Lung (tissue), 11 donors: ENCODE measurements at regions not wholly inside any gene's neighbourhood (a gene's known extent, or its start where the extent isn't known, plus 50 kb on each side); places are given as distances from the start of the nearest gene placed in this dataset.
A peak's percentile ranks its signal among the peaks of the same experiment; 100 is the strongest.

Source experiments
- ATAC-seq: fragments of 200-7000 bp; cut with Tn5 transposase; one replicate; pipeline ENCODE4 v1.9.1; 2020; ENCODE audit warnings: moderate number of reproducible peaks; ENCODE audit not compliant: insufficient read depth, low FRiP score
- DNase-seq, 3 donors: peaks; one replicate each; pipeline ENCODE4 v3.0.0-alpha.2; 2013 to 2017
- H3K27ac ChIP-seq, 2 donors: one replicate each; pipeline ENCODE4 v1.5.1; 2013; ENCODE audit warnings: mild to moderate bottlenecking in 2 of 2, moderate library complexity in 2 of 2, control low read depth in 1 of 2, inconsistent platforms in 1 of 2, low read depth in 1 of 2, low read length in 1 of 2
- H3K27me3 ChIP-seq, 3 donors: one replicate each; pipeline ENCODE4 v1.5.1; 2013; ENCODE audit warnings: low read length in 2 of 3; ENCODE audit not compliant: control insufficient read depth in 3 of 3, insufficient read depth in 3 of 3
- H3K36me3 ChIP-seq, 4 donors: one replicate each; pipeline ENCODE4 v1.5.1; 2013; ENCODE audit warnings: low read length in 4 of 4, mild to moderate bottlenecking in 1 of 4, moderate library complexity in 1 of 4; ENCODE audit not compliant: control insufficient read depth in 4 of 4, insufficient read depth in 4 of 4
- H3K4me1 ChIP-seq, 5 donors: one replicate each; pipeline ENCODE4 v1.5.1; 2013; ENCODE audit warnings: low read length in 5 of 5, mild to moderate bottlenecking in 2 of 5, moderate library complexity in 1 of 5; ENCODE audit not compliant: control insufficient read depth in 5 of 5, insufficient read depth in 5 of 5
- H3K4me3 ChIP-seq: one replicate; pipeline ENCODE4 v1.5.1; 2013; ENCODE audit warnings: mild to moderate bottlenecking, control low read depth, moderate library complexity
- H3K9ac ChIP-seq, 2 donors: one replicate each; pipeline ENCODE4 v1.5.1; 2013; ENCODE audit warnings: low read length in 2 of 2, control low read depth in 1 of 2; ENCODE audit not compliant: insufficient read depth in 1 of 2
- H3K9me3 ChIP-seq, 4 donors: one replicate each; pipeline ENCODE4 v1.5.1; 2013; ENCODE audit warnings: low read length in 3 of 4, mild to moderate bottlenecking in 1 of 4, moderate library complexity in 1 of 4; ENCODE audit not compliant: control insufficient read depth in 4 of 4, insufficient read depth in 3 of 4
- WGBS, 2 donors: extraction: QIAGEN DNeasy Blood & Tissue Kit; methylation state at CpG; one replicate each; pipeline ENCODE4 v1.1.7; 2013; 5-methylcytosine and 5-hydroxymethylcytosine counted together
- TF ChIP-seq, protein P1 (sequence below): IDR thresholded peaks from 2 replicates; pipeline ENCODE4 v1.5.1; 2012; ENCODE audit warnings: mild to moderate bottlenecking; ENCODE audit errors: control extremely low read depth, extremely low read depth
- donor health status: control.
- donor health status: control.
- donor health status: Bipolar disorder and iron deficiency.
- donor health status: healthy.
- donor health status: DM: yes; HTN: yes; CAD: no.

DNA sequence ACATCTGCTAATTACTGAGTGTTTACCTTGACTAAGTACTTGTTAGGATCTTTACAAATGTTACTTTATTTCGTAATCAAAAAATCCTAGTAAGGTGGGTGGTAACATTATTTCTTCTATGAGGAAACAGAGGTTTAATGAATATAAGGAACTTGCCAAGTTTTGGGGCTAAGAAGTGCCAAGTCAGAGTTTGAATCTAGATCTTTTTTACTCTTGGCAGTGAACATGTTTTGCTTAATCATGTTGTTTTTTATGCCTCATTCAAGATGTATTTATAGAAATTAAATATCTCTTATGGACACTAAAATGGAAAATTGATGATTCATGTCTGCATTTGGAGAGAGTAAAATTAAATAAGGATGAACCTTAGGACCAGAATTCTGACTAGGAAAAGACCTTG, 393.7 kb downstream of the UTRN start:
- H3K9me3 ChIP-seq: no peaks in the 10 kb centered on the region
- H3K4me1 ChIP-seq: peaks cover 0 to 17% (median 8%) of the 10 kb centered on the region in 5 donors
- 26 to 43% methylated on average over 1 of the region's 1 CpG for WGBS, 2 donors
- no peaks in the 10 kb centered on the region for H3K27me3 ChIP-seq
- peak in 2 of 3 donors; percentile 46 to 77 for DNase-seq
- TF ChIP-seq, protein P1, sequence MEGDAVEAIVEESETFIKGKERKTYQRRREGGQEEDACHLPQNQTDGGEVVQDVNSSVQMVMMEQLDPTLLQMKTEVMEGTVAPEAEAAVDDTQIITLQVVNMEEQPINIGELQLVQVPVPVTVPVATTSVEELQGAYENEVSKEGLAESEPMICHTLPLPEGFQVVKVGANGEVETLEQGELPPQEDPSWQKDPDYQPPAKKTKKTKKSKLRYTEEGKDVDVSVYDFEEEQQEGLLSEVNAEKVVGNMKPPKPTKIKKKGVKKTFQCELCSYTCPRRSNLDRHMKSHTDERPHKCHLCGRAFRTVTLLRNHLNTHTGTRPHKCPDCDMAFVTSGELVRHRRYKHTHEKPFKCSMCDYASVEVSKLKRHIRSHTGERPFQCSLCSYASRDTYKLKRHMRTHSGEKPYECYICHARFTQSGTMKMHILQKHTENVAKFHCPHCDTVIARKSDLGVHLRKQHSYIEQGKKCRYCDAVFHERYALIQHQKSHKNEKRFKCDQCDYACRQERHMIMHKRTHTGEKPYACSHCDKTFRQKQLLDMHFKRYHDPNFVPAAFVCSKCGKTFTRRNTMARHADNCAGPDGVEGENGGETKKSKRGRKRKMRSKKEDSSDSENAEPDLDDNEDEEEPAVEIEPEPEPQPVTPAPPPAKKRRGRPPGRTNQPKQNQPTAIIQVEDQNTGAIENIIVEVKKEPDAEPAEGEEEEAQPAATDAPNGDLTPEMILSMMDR: no peak
- H3K36me3 ChIP-seq: peaks cover 2 to 15% (median 8%) of the 10 kb centered on the region in 4 donors
- H3K27ac ChIP-seq: no peak overlapping the region
- H3K9ac ChIP-seq: no peak overlapping the region
- no peak overlapping the region for H3K4me3 ChIP-seq
- peak; percentile 19 for ATAC-seq

DNA sequence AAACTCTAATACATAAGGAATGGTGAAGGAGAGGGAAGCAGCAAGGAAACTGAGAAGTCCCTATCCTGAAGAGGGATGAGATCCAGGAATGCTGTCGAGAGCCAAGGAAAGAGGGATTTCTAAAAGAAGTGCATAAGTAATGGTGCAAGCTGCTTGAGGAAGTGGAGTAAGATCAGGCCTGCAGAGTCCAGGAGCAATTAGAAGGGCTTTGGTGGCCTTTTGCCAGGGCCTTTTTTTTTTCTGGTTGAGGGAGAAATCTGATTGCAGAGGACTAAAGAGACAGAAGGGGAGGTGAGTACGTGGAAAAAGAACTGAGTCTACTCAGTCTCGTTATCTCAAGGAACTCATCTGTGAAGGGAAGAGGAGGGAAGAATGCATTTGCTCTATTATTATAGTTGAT, 396.2 kb downstream of the UTRN start:
- DNase-seq: peak in 2 of 3 donors; percentile 38 to 49
- no peak overlapping the region for H3K27ac ChIP-seq
- 40 to 54% methylated on average over 3 of the region's 3 CpGs for WGBS, 2 donors

DNA sequence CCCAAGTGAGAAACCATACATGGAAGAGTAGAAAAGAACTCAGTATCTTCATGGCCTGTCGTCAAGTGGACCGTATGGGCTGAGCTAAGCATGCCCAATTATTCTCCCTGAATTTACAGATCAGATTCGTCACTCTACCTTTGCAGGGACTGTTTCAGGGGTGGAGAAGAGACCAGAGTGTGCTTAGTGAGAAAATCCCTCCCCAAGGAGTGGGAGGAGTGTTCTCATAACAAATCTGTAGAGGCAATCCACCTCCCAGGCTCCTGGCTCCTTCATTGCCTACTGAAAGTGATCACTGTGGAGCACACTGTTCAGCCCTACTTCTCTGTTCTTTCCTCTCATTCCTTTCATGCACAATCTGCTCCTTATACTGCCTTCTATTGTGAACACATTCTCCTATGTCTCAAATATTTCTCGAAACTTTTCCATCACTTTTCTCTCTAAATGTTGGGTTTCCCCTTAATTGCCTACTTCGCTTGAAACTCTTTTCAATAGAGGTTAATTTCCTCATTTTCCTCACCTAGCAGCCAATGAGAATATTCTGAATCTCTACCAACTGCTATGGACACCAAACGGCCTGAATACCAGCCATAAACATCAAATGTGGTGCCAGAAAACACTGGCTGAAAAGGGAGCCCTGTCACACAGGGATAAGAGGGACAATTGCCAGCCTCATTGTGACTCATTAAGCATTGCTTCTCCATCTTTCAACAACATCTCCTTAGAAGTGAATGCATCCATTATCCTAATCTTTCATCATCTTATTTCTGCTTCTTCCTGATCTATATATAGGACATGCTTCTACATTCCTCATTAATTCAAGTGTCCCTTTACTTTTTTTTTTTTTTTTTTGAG, 398.3 kb downstream of the UTRN start:
- DNase-seq (no peak), ATAC-seq (no peak)
- Histone ChIP-seq H3K36me3 (peaks cover 2 to 18% (median 13%) of the 10 kb centered on the region in 4 donors), H3K27me3 (no peaks in the 10 kb centered on the region), H3K4me1 (peaks cover 0 to 17% (median 5%) of the 10 kb centered on the region in 5 donors), H3K9me3 (peaks cover 0 to 9% (median 2%) of the 10 kb centered on the region in 4 donors), H3K9ac (no peak overlapping the region), H3K27ac (no peak overlapping the region), H3K4me3 (no peak overlapping the region)
- TF ChIP-seq, protein P1: no peak
- 82 to 83% methylated on average over 6 of the region's 6 CpGs for WGBS, 2 donors

More for the DNA sequence above, 396.2 kb downstream of the UTRN start:
- Histone ChIP-seq H3K36me3 (peaks cover 2 to 15% (median 10%) of the 10 kb centered on the region in 4 donors), H3K4me3 (no peak overlapping the region), H3K9ac (no peak overlapping the region), H3K4me1 (peaks cover 0 to 17% (median 5%) of the 10 kb centered on the region in 5 donors), H3K9me3 (no peaks in the 10 kb centered on the region), H3K27me3 (no peaks in the 10 kb centered on the region)
- TF ChIP-seq, protein P1: no peak
- no peak for ATAC-seq
